NCI-H82 (cell line): ENCODE measurements at regions not wholly inside any gene's neighbourhood (a gene's known extent, or its start where the extent isn't known, plus 50 kb on each side); places are given as distances from the start of the nearest gene placed in this dataset.

Experiments
- DNase-seq: peaks from one replicate; lab custom pipeline; 2025; lab: John Stamatoyannopoulos, UW

DNA sequence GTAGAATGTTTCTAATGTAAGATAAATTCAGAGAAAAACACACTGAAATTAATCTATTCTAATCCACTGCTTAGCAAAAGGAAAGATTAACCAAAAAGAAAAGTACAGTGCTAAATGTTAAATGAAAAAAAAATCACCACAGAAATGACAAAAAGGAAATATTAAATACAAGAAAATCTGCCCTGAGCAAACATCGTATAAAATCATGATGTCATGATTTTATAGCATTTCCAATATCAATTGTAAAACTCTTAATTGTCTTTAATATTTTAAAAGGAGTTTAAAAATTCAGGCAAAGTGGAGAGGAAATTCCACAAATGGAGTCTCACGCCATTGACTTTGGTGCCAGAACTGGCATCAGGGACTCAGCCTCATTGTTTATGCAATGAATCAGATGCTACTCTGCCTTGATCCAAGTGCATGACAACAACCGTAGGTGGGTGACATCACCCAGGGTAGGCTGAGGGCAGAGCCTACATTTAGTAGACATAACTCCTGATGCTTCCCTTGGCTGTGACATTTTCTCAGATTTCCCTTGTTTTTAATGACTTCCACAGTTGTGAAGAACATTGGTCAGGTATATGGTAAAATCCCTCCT lies 696.8 kb downstream of the SEMA5A start:
- DNase-seq: no peak

GRCh38 chr5:8851101-8851500 lies 694.8 kb downstream of the SEMA5A start:
- no peak for DNase-seq

GRCh38 chr5:8857051-8857450 lies 688.8 kb downstream of the SEMA5A start:
- no peak for DNase-seq

- DNase-seq: no peak
These were observed 684.1 kb downstream of the SEMA5A start for GRCh38 chr5:8861764-8862163.

- DNase-seq: peak; percentile 67
These were observed 681.8 kb downstream of the SEMA5A start for GRCh38 chr5:8864053-8864452.

GRCh38 chr5:8865266-8865665 lies 680.6 kb downstream of the SEMA5A start:
- no peak for DNase-seq

DNA sequence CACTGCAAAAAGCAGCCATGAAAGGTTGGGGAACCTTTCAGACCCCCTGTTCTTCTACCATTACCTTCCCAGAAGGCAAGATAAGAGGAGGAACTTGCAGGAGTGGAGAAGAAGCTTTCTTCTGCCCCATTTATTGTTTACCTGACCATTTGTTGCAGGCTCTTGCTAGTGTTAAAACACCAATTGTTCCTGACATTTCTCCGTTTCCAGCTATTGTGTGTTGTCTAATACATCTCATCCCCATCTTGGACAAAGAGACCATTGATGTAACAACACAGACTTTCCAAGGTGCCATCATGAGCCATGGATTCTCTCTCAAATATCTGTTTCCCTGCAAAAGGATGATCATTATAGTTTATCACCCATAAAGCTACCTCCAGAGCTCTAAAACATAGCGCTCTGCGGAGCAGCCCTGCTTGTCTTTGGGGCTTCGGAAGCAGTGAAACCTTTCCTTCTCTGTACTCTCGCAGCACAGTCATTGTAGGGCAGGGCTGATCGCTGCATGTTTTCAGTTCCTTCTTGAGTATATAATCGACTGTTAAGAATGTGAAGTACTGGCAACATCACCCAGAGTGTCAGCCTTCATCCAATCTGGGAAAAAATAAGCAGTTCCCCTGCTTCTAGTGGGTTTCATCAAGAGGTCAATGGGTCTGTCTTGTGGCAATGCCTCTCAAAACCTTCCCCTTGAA lies 680.0 kb downstream of the SEMA5A start:
- DNase-seq: no peak

GRCh38 chr5:8868283-8868682 lies 677.6 kb downstream of the SEMA5A start:
- DNase-seq: no peak

- peak; percentile 10 for DNase-seq
These were observed 675.9 kb downstream of the SEMA5A start for GRCh38 chr5:8869932-8870331.

DNA sequence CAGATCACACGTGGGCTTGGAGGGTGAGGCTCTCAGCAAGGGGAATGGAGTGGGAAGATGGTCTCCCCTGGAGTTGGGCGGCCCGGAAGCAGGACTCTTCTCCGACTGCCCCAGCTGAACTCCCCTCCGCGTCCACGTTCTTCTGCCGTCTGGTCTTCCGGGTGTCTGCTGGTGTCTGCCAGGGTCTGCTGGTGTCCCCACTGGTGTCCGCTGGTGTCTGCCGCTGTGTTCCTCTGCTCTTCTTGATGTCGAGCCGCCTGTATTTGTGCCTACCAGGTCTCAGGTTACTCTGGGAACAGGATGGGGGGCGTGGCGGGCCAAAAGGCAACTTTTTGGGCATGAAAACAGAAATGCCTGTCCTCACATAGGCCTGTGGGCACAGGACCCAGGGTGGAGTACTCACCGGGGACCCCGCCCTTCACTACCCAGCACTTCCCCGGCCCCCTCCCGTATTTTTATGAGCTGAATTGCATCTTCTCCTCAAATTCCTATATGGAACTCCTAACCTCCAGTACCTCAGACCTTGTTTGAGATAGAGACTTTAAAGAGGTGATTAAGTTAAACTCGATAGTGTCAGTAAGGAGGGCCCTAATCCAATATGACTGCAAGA lies 675.4 kb downstream of the SEMA5A start:
- DNase-seq: no peak

DNA sequence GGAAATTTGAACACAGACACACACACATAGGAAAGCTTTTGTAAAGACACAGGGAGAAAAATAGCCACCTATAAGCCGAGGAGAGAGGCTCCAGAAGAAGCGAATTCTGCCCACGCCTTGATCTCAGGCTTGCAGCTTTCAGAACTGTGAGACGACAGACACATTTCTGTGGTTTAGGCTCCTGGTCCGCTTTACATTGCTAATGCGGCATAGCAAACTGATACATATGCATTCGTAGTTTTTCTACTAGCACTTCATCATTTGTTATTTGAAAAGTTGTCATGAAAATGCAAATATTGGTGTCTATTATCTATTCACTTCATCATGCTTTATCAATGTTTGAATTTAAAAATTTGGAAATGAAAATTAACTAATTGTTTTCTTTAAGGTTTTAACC lies 674.9 kb downstream of the SEMA5A start:
- peak; percentile 35 for DNase-seq

- no peak for DNase-seq
These were observed 674.4 kb downstream of the SEMA5A start for GRCh38 chr5:8871446-8871845.

DNA sequence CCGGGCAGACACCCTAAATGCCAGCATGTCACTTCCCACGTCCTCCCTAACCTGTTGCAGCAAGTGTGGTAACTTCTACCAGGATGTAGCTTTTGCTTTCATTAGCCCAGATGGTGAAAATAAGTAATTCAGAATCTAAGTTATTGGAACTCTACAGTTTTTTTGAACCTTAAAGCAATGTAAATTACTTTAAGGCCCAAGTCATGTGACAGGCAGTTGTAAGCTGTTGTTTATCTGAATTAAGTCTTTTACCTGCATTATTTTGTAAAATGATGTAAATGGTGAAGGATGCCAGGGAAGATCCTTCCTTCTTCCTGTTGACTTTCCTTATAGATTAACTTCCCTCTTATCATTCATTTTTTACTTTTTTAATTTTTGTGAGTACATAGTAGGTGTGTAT lies 670.2 kb downstream of the SEMA5A start:
- no peak for DNase-seq

- DNase-seq: no peak
These were observed 666.6 kb downstream of the SEMA5A start for GRCh38 chr5:8879248-8879647.

DNA sequence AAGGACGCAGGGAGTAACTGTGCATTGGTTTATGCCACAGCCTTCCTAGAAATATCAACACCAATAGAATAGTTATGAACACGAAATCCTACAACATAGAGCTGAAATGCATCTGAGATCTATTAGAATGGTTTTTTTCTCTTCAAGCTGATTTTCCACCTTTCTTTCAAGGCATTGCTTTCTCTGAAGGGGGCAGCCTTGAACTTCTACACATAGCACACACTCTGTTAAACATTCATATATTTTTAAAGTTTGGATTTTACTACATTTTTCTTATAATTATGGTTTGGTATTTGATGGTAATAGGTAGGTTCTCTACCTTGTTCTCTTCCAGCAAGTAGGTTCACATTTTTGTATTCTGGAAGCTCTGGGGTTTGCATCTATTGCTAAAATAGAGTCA lies 661.8 kb downstream of the SEMA5A start:
- no peak for DNase-seq

- no peak for DNase-seq
These were observed 652.9 kb downstream of the SEMA5A start for GRCh38 chr5:8892926-8893325.

- DNase-seq: no peak
These were observed 651.8 kb downstream of the SEMA5A start for GRCh38 chr5:8894031-8894430.

DNA sequence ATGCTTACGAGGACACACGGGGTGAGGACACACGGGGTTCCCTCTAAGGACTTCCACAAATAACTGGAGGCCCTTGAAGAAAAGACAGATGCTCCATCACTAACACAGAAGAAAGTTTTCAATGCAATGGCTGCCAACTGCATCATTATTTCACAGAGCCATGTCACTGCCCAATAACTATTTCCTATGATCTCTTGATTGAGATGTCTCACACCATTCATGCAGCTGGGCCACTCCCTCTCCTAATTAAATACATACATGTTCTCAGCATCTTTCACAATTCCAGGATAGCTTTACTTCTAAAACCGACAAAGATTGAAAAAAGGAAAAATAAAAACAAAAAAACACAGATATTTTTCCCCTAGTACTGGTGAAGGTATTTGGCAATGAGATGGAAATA lies 650.8 kb downstream of the SEMA5A start:
- DNase-seq: no peak

- DNase-seq: no peak
These were observed 650.3 kb downstream of the SEMA5A start for GRCh38 chr5:8895599-8895998.

GRCh38 chr5:8897316-8897715 lies 648.6 kb downstream of the SEMA5A start:
- DNase-seq: no peak

DNA sequence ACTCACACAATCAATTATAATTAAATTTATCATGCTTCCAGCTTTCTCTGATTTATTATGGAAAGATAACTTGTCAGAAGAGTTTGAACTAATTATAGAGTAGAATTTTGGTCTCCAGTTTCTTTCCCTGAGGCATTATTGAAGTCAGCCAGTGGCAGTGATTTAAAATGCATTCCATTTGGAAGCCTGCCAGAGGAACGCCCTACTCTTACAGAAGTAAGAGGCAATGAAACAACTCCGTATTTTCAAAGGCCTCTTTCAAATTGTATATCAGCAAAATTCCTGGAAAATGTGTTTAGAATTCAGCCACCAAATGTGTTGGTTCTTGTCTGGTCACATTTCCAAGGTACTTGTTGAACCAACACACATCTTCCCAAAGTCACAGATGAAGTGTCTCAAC lies 640.9 kb downstream of the SEMA5A start:
- DNase-seq: no peak

DNA sequence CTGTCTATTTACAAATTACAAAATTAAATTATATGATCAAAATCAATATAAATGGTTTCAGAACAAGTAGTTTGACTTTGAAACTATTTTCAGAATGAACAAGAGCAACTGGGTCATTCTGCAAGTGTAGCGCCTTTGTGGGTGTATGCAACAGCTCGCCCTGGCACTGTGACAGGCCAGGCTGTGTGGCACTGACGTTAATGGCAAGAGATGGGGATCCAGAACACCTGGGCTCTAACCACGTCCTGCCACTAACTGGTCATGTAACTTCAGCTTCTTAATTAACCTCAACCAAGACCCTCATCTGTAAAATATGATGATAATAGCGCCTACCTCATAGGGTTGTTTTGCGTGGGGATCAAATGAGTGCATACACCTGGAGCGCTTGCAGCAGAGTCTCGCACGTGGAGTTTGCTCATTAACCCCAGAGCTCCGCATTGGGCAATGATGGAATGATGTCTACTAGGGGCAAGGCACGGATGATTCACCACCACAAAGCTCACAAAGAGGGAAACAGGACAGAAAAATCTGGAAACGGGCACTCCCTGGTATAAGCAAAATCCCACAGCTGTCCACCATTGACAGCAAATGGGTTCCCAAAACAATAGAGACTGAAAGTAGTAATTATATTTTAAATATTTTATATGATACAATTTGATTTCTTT lies 639.4 kb downstream of the SEMA5A start:
- DNase-seq: no peak
